Ovary (tissue), 3 donors: ENCODE measurements at regions not wholly inside any gene's neighbourhood (a gene's known extent, or its start where the extent isn't known, plus 50 kb on each side); places are given as distances from the start of the nearest gene placed in this dataset.

ENCODE experiments used
- EP300 ChIP-seq: sonication (generic); formaldehyde crosslinking; IDR thresholded peaks from one replicate; pipeline ENCODE4 v1.6.1; 2017; ENCODE audit warnings: antibody characterized with exemption
- POLR2A ChIP-seq: fragments of 450-650 bp; IDR thresholded peaks from one replicate; pipeline ENCODE4 v1.6.1; 2017; ENCODE audit warnings: antibody characterized with exemption, mild to moderate bottlenecking, moderate library complexity
- TF ChIP-seq, protein P1 (sequence below), 3 donors: fragments of 450-650 bp in 2 of 3; fragments of 200-600 bp in 1 of 3; IDR thresholded peaks; one replicate each; pipeline versions ENCODE4 v1.5.1 to v1.8.0; 2016 to 2022; ENCODE audit warnings: antibody characterized with exemption in 3 of 3, mild to moderate bottlenecking in 1 of 3
- donor health status: DM: no; HTN: no; CAD: no.

DNA sequence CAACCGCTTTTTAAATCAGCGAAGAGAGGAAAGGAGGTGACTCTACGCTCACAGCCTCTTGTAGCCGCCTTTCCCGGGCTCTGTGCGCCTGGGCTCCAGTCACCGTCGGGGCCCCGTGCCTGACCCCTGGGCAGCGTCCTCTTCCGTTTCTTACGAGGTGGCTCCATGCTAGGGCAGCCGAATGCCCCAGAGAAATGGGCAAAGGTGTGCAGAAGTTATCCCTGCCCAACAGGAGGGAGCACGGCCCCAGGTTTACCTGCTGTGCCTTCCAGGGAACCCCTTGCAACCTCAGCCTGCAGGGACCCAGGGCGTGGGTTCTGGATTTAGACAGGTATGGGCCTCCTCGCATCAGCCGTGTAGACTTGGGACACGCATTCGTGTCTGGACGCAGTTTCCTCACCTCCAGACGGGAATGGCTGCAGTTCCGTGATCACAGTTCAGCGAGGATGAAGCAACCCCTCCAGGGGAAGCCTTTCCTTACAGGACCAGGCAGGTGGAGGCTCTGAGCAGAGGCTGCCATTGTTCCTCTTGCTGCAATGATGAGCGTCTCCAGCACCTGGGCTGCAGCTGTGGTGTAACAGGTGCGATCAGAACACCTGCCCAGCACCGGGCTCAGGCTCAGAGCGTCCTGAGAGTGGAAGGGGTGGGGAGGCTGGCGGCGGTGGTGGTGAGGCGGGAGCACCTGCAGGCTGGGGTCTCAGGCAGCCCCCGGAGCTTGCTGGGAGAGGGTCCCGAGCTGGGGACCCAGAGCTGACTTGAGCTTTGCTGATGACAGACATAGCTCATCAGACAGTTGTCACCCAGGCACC, 81.3 kb upstream of the BHLHE23 start:
- TF ChIP-seq, protein P1, sequence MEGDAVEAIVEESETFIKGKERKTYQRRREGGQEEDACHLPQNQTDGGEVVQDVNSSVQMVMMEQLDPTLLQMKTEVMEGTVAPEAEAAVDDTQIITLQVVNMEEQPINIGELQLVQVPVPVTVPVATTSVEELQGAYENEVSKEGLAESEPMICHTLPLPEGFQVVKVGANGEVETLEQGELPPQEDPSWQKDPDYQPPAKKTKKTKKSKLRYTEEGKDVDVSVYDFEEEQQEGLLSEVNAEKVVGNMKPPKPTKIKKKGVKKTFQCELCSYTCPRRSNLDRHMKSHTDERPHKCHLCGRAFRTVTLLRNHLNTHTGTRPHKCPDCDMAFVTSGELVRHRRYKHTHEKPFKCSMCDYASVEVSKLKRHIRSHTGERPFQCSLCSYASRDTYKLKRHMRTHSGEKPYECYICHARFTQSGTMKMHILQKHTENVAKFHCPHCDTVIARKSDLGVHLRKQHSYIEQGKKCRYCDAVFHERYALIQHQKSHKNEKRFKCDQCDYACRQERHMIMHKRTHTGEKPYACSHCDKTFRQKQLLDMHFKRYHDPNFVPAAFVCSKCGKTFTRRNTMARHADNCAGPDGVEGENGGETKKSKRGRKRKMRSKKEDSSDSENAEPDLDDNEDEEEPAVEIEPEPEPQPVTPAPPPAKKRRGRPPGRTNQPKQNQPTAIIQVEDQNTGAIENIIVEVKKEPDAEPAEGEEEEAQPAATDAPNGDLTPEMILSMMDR (IDR thresholded peaks at IDR 0.05): no peak
- TF ChIP-seq POLR2A (no peak), EP300 (no peak)
